GM12878 (cell line): ENCODE measurements at regions not wholly inside any gene's neighbourhood (a gene's known extent, or its start where the extent isn't known, plus 50 kb on each side); places are given as distances from the start of the nearest gene placed in this dataset.

Source experiments
- ATF2 ChIP-seq: IDR thresholded peaks from 2 replicates; pipeline ENCODE4 v1.6.1; 2012; ENCODE audit warnings: low read length, inconsistent platforms
- ESRRA ChIP-seq: IDR thresholded peaks from 2 replicates; pipeline ENCODE4 v1.6.1; 2012; ENCODE audit warnings: mild to moderate bottlenecking, low read length, improper control_type of control experiment
- ETV6 ChIP-seq, 2 experiments: fragments of 450-650 bp in 1 of 2; IDR thresholded peaks in 1 of 2; conservative IDR thresholded peaks in 1 of 2; 2 replicates each; pipeline ENCODE4 v1.6.1; 2014; ENCODE audit warnings: antibody characterized with exemption in 1 of 2, borderline replicate concordance in 1 of 2, low read depth in 1 of 2, mild to moderate bottlenecking in 1 of 2, moderate library complexity in 1 of 2
- HSF1 ChIP-seq: fragments of 150-350 bp; IDR thresholded peaks from 2 replicates; pipeline ENCODE4 v1.6.1; 2014; ENCODE audit warnings: mild to moderate bottlenecking, low read depth, low read length
- IRF3 ChIP-seq: fragments of 450-650 bp; IDR thresholded peaks from 2 replicates; pipeline ENCODE4 v1.6.1; 2014; ENCODE audit warnings: mild to moderate bottlenecking
- KAT2A ChIP-seq: conservative IDR thresholded peaks from 2 replicates; pipeline ENCODE4 v1.6.1; 2011; ENCODE audit warnings: low read depth, low read length; ENCODE audit not compliant: control insufficient read depth
- NKRF ChIP-seq: fragments of 450-650 bp; conservative IDR thresholded peaks from 2 replicates; pipeline ENCODE4 v1.6.1; 2017; ENCODE audit warnings: mild to moderate bottlenecking, moderate library complexity
- RELA ChIP-seq: fragments of 450-650 bp; IDR thresholded peaks from 2 replicates; pipeline ENCODE4 v1.8.0; 2014; ENCODE audit warnings: borderline replicate concordance; ENCODE audit not compliant: partially characterized antibody
- SIX5 ChIP-seq: IDR thresholded peaks from 2 replicates; pipeline ENCODE4 v1.6.1; 2011; ENCODE audit warnings: mild to moderate bottlenecking, low read depth, low read length, moderate library complexity; ENCODE audit not compliant: severe bottlenecking

- TF ChIP-seq ETV6 (conservative IDR thresholded peaks at IDR 0.05 in 1 of 2, IDR thresholded peaks at IDR 0.05 in 1 of 2; ENCODE audit: borderline replicate concordance in 1 of 2, low read depth in 1 of 2) (no peak), HSF1 (no peak), NKRF (no peak), RELA (no peak), KAT2A (no peak), ESRRA (no peak), ATF2 (no peak), SIX5 (no peak), IRF3 (no peak)
Observed at GRCh38 chr6:41406728-41407489, 71.5 kb downstream of the NCR2 start (continued).
